Stomach (tissue), 8 donors: ENCODE measurements at regions not wholly inside any gene's neighbourhood (a gene's known extent, or its start where the extent isn't known, plus 50 kb on each side); places are given as distances from the start of the nearest gene placed in this dataset.
"Not testable (repeated sequence)": the region's sequence is repeated elsewhere in the genome, so short reads cannot be mapped to it uniquely, and the experiment has no call there.

ENCODE experiments used
- DNase-seq, 2 donors: peaks; one replicate each; pipeline versions ENCODE4 v3.0.0 to v3.0.0-alpha.2; 2013 to 2019
- H3K27ac ChIP-seq, 5 donors: fragments of 200-600 bp in 4 of 5; sonication (generic) in 4 of 5; one replicate each; pipeline ENCODE4 v1.5.1; 2013 to 2019; ENCODE audit warnings: mild to moderate bottlenecking in 1 of 5, moderate library complexity in 1 of 5
- H3K27me3 ChIP-seq, 3 donors: fragments of 200-600 bp; sonication (generic); one replicate each; pipeline ENCODE4 v1.5.1; 2017 to 2019; ENCODE audit warnings: mixed run types in 1 of 3
- H3K36me3 ChIP-seq, 4 donors: fragments of 200-600 bp; sonication (generic); 1 replicate in 3 of 4; 2 replicates in 1 of 4; pipeline ENCODE4 v1.5.1; 2016 to 2019
- H3K4me1 ChIP-seq, 4 donors: fragments of 200-600 bp; sonication (generic); one replicate each; pipeline ENCODE4 v1.5.1; 2016 to 2019
- H3K4me3 ChIP-seq, 4 donors: fragments of 200-600 bp; sonication (generic) in 3 of 4; one replicate each; pipeline ENCODE4 v1.5.1; 2016 to 2019; ENCODE audit warnings: mild to moderate bottlenecking in 1 of 4
- H3K9me3 ChIP-seq, 4 donors: fragments of 200-600 bp; sonication (generic); one replicate each; pipeline ENCODE4 v1.5.1; 2016 to 2019
- EP300 ChIP-seq: sonication (generic); formaldehyde crosslinking; IDR thresholded peaks from one replicate; pipeline ENCODE4 v1.6.1; 2017; ENCODE audit warnings: antibody characterized with exemption
- POLR2A ChIP-seq, 4 donors: fragments of 450-650 bp; IDR thresholded peaks; one replicate each; pipeline ENCODE4 v1.6.1; 2016; ENCODE audit warnings: antibody characterized with exemption in 4 of 4, control low read depth in 2 of 4, mild to moderate bottlenecking in 1 of 4, moderate library complexity in 1 of 4
- POLR2AphosphoS5 ChIP-seq, 3 donors: sonication (generic); formaldehyde crosslinking; IDR thresholded peaks; one replicate each; pipeline ENCODE4 v1.6.1; 2016; ENCODE audit warnings: antibody characterized with exemption in 3 of 3
- WGBS, 5 donors: extraction: QIAGEN DNeasy Blood & Tissue Kit in 3 of 5; methylation state at CpG; one replicate each; pipeline versions ENCODE4 v1.1.5 to v1.1.7; 2013 to 2018; 5-methylcytosine and 5-hydroxymethylcytosine counted together
- intact Hi-C: fragments of 100-400 bp; cut with DNase I; formaldehyde crosslinking; loops from one replicate; pipeline ENCODE4 v1.15.1; 2023; ENCODE audit warnings: low total_unique reads
- TF ChIP-seq, protein P1 (sequence below), 7 experiments: fragments of 450-650 bp in 4 of 7; fragments of 200-600 bp in 3 of 7; sonication (generic) in 3 of 7; IDR thresholded peaks; one replicate each; pipeline ENCODE4 v1.5.1; 2016 to 2019; ENCODE audit warnings: antibody characterized with exemption in 7 of 7, control low read depth in 2 of 7, mild to moderate bottlenecking in 1 of 7
- donor health status: healthy with polysubstance abuse.
- donor health status: Bipolar disorder and iron deficiency.
- donor health status: healthy.

DNA sequence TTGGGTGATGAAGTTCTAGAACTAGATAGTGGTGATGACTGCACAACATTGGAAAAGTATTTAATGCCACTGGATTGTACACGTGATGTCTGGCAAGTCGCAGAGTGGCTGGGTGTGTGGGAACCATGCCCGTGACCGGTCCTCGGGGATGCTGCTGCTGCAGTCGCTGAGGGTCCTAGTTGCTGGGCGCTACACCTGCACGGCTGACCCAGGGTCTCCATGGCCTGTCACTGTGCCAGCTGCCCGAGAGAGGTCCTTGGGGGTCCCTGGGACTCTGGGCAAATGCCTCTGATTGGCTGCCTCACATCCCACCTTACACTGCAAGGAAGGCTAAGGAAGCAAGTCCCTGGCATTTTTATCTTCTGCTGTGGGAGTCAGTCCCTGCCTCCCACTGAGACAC lies 109.1 kb upstream of the PABPC3 start:
- no peak overlapping the region for H3K4me3 ChIP-seq
- no peaks in the 10 kb centered on the region for H3K36me3 ChIP-seq
- H3K9me3 ChIP-seq = no peaks in the 10 kb centered on the region
- TF ChIP-seq EP300 = no peak
- no peak for TF ChIP-seq POLR2AphosphoS5 (IDR thresholded peaks at IDR 0.05)
- TF ChIP-seq POLR2A (IDR thresholded peaks at IDR 0.05) = no peak
- TF ChIP-seq, protein P1, sequence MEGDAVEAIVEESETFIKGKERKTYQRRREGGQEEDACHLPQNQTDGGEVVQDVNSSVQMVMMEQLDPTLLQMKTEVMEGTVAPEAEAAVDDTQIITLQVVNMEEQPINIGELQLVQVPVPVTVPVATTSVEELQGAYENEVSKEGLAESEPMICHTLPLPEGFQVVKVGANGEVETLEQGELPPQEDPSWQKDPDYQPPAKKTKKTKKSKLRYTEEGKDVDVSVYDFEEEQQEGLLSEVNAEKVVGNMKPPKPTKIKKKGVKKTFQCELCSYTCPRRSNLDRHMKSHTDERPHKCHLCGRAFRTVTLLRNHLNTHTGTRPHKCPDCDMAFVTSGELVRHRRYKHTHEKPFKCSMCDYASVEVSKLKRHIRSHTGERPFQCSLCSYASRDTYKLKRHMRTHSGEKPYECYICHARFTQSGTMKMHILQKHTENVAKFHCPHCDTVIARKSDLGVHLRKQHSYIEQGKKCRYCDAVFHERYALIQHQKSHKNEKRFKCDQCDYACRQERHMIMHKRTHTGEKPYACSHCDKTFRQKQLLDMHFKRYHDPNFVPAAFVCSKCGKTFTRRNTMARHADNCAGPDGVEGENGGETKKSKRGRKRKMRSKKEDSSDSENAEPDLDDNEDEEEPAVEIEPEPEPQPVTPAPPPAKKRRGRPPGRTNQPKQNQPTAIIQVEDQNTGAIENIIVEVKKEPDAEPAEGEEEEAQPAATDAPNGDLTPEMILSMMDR (IDR thresholded peaks at IDR 0.05) = no peak
- DNase-seq = no peak
- intact Hi-C loops = no loop called here
- H3K27me3 ChIP-seq = peaks cover 0 to 61% (median 17%) of the 10 kb centered on the region in 3 donors
- H3K4me1 ChIP-seq = no peaks in the 10 kb centered on the region
- 78 to 84% (median 82%) methylated on average over 7 to 9 of the region's 9 CpGs for WGBS, 5 donors
- no peak overlapping the region for H3K27ac ChIP-seq

DNA sequence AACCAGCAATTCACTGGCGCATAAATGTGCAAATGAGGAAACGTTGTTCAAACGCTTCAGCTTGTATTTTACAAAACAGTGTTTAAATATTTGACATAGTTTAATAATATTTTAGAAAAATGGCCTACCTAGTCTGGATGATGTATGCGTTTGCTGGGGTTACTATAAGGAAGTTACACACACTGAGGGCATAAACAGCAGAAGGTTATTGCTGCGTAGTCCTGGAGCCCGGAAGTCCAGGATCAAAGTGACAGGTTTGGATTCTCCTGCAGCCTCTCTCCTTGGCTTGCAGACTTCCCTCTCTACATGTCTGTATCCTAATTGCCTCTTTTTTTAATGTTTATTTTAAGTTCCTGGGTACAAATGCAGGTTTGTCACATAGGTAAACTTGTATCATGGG lies 106.0 kb upstream of the PABPC3 start:
- peaks cover 0 to 32% (median 13%) of the 10 kb centered on the region in 3 donors for H3K27me3 ChIP-seq
- intact Hi-C loops, H3K27ac ChIP-seq, DNase-seq, H3K4me1 ChIP-seq, H3K36me3 ChIP-seq, H3K9me3 ChIP-seq, H3K4me3 ChIP-seq: not testable (repeated sequence)
- whole genome bisulfite sequencing, 5 donors = 48 to 66% (median 49%) methylated on average over 6 of the region's 6 CpGs

GRCh38 chr13:24992946-24993345 lies 103.0 kb upstream of the PABPC3 start:
- DNase-seq, H3K4me3 ChIP-seq, H3K27ac ChIP-seq, H3K9me3 ChIP-seq, intact Hi-C loops, H3K4me1 ChIP-seq, H3K36me3 ChIP-seq: not testable (repeated sequence)
- WGBS, 5 donors = 67 to 81% (median 81%) methylated on average over 4 of the region's 4 CpGs
- peaks cover 0 to 24% (median 3%) of the 10 kb centered on the region in 3 donors for H3K27me3 ChIP-seq

- H3K9me3 ChIP-seq = no peaks in the 10 kb centered on the region
- peaks cover 0 to 30% (median 0%) of the 10 kb centered on the region in 3 donors for H3K27me3 ChIP-seq
- peak; percentile 52 to 88 for DNase-seq
- intact Hi-C loops = no loop called here
- WGBS, 5 donors = 5 to 8% (median 6%) methylated on average over 6 of the region's 6 CpGs
- TF ChIP-seq, protein P1 (IDR thresholded peaks at IDR 0.05) = peak in 5 of 7 experiments; percentile 36 to 73 (median 60)
- no peak for TF ChIP-seq EP300
- no peak overlapping the region for H3K27ac ChIP-seq
- no peaks in the 10 kb centered on the region for H3K36me3 ChIP-seq
- H3K4me1 ChIP-seq = no peaks in the 10 kb centered on the region
- no peak overlapping the region for H3K4me3 ChIP-seq
Observed at GRCh38 chr13:24995225-24995804, 100.6 kb upstream of the PABPC3 start.

DNA sequence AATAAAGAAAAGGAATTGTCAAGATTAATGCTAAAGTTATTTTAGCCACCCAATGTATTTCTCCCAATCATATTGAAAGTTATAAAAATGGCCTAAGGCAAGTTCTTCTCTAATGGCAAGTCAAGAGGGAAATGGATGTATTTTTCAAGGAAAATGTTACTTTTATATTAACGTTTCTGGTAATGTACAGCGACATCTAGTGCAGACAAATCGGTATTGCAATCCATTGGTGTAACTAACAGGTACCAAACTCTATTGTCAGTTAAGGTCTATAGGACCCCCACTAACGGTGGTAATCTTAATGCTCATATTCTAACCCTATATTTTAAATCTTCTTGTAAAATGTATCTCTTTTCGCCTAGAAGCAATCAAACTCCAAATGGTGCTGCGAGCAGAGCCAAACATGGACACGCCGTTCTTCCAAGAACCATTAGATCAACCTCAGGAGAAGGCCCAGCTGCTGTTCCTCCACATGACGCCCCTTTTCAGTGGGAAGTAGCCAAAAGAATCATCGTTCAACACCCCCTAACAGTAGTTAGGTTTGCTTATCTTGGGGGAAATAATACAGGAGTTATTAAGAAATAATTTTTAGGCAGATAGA lies 98.5 kb upstream of the PABPC3 start:
- Histone ChIP-seq H3K4me3 (no peak overlapping the region), H3K9me3 (no peaks in the 10 kb centered on the region), H3K4me1 (no peaks in the 10 kb centered on the region), H3K27me3 (peaks cover 0 to 50% (median 5%) of the 10 kb centered on the region in 3 donors), H3K36me3 (no peaks in the 10 kb centered on the region), H3K27ac (no peak overlapping the region)
- TF ChIP-seq POLR2AphosphoS5 (IDR thresholded peaks at IDR 0.05) (no peak), EP300 (no peak), POLR2A (IDR thresholded peaks at IDR 0.05) (no peak)
- TF ChIP-seq, protein P1 (IDR thresholded peaks at IDR 0.05) = peak in 4 of 7 experiments; percentile 55 to 69 (median 65)
- DNase-seq = peak in 1 of 2 donors; percentile 48
- whole genome bisulfite sequencing, 5 donors = 28 to 32% (median 30%) methylated on average over 10 of the region's 10 CpGs
- intact Hi-C loops = no loop called here
